ENCODE measurements at regions not wholly inside any gene's neighbourhood (a gene's known extent, or its start where the extent isn't known, plus 50 kb on each side); places are given as distances from the start of the nearest gene placed in this dataset.
"Not testable (repeated sequence)": the region's sequence is repeated elsewhere in the genome, so short reads cannot be mapped to it uniquely, and the experiment has no call there.

GRCh38 chr1:83395130-83395529 is 603.8 kb downstream of the TTLL7 start:
- DNase-seq (ENCODE audit: missing footprints); ATAC-seq; intact Hi-C loops (cut with DNase I): not testable (repeated sequence)

- intact Hi-C loops (cut with DNase I); DNase-seq (ENCODE audit: missing footprints); ATAC-seq: not testable (repeated sequence)
Measured at GRCh38 chr1:83386946-83387345, 612.0 kb downstream of the TTLL7 start.

- intact Hi-C loops (cut with DNase I); ATAC-seq; DNase-seq (ENCODE audit: missing footprints): not testable (repeated sequence)
Measured at GRCh38 chr1:83383107-83383506, 615.8 kb downstream of the TTLL7 start.

GRCh38 chr1:83373018-83373417 is 625.9 kb downstream of the TTLL7 start:
- DNase-seq (ENCODE audit: missing footprints); intact Hi-C loops (cut with DNase I); ATAC-seq: not testable (repeated sequence)

GRCh38 chr1:83369853-83370252 is 629.1 kb downstream of the TTLL7 start:
- intact Hi-C loops (cut with DNase I); ATAC-seq; DNase-seq (ENCODE audit: missing footprints): not testable (repeated sequence)

- ATAC-seq; DNase-seq (ENCODE audit: missing footprints); intact Hi-C loops (cut with DNase I): not testable (repeated sequence)
Measured at GRCh38 chr1:83365320-83365719, 633.6 kb downstream of the TTLL7 start.

GRCh38 chr1:83345375-83345774 is 653.6 kb downstream of the TTLL7 start:
- ATAC-seq; DNase-seq (ENCODE audit: missing footprints); intact Hi-C loops (cut with DNase I): not testable (repeated sequence)

GRCh38 chr1:83343767-83344166 is 655.2 kb downstream of the TTLL7 start:
- ATAC-seq; DNase-seq (ENCODE audit: missing footprints); intact Hi-C loops (cut with DNase I): not testable (repeated sequence)

- intact Hi-C loops (cut with DNase I) = not testable (repeated sequence)
- DNase-seq (ENCODE audit: missing footprints) = peak; percentile 37
Measured at GRCh38 chr1:83342995-83343394, 655.9 kb downstream of the TTLL7 start.

GRCh38 chr1:83332308-83332707 is 666.6 kb downstream of the TTLL7 start:
- intact Hi-C loops (cut with DNase I); DNase-seq (ENCODE audit: missing footprints); ATAC-seq: not testable (repeated sequence)

More at GRCh38 chr1:83342995-83343394, 655.9 kb downstream of the TTLL7 start:
- not testable (repeated sequence) for ATAC-seq

- ATAC-seq = no peak
- DNase-seq (ENCODE audit: missing footprints) = no peak
- intact Hi-C loops (cut with DNase I) = no loop called here
Measured at GRCh38 chr1:83318366-83318765, 680.6 kb downstream of the TTLL7 start.

GRCh38 chr1:83315446-83315845 is 683.5 kb downstream of the TTLL7 start:
- DNase-seq (ENCODE audit: missing footprints); ATAC-seq; intact Hi-C loops (cut with DNase I): not testable (repeated sequence)

GRCh38 chr1:83310161-83310560 is 688.8 kb downstream of the TTLL7 start:
- ATAC-seq; DNase-seq (ENCODE audit: missing footprints); intact Hi-C loops (cut with DNase I): not testable (repeated sequence)

GRCh38 chr1:83309035-83309434 is 689.9 kb downstream of the TTLL7 start:
- ATAC-seq; intact Hi-C loops (cut with DNase I): not testable (repeated sequence)

GRCh38 chr1:83306811-83307210 is 692.1 kb downstream of the TTLL7 start:
- DNase-seq (ENCODE audit: missing footprints); intact Hi-C loops (cut with DNase I); ATAC-seq: not testable (repeated sequence)

More at GRCh38 chr1:83309035-83309434, 689.9 kb downstream of the TTLL7 start:
- DNase-seq (ENCODE audit: missing footprints) = not testable (repeated sequence)

- ATAC-seq; intact Hi-C loops (cut with DNase I); DNase-seq (ENCODE audit: missing footprints): not testable (repeated sequence)
Measured at GRCh38 chr1:83295594-83295993, 703.3 kb downstream of the TTLL7 start.

- DNase-seq (ENCODE audit: missing footprints); intact Hi-C loops (cut with DNase I): not testable (repeated sequence)
Measured at GRCh38 chr1:83287391-83287790, 711.5 kb downstream of the TTLL7 start.

GRCh38 chr1:83274656-83275055 is 724.3 kb downstream of the TTLL7 start:
- intact Hi-C loops (cut with DNase I); ATAC-seq: not testable (repeated sequence)

More at GRCh38 chr1:83287391-83287790, 711.5 kb downstream of the TTLL7 start:
- ATAC-seq = not testable (repeated sequence)

GRCh38 chr1:83272484-83272883 is 726.4 kb downstream of the TTLL7 start:
- not testable (repeated sequence) for ATAC-seq

More at GRCh38 chr1:83274656-83275055, 724.3 kb downstream of the TTLL7 start:
- DNase-seq (ENCODE audit: missing footprints) = not testable (repeated sequence)

GRCh38 chr1:83271834-83272233 is 727.1 kb downstream of the TTLL7 start:
- intact Hi-C loops (cut with DNase I); ATAC-seq; DNase-seq (ENCODE audit: missing footprints): not testable (repeated sequence)

More at GRCh38 chr1:83272484-83272883, 726.4 kb downstream of the TTLL7 start:
- intact Hi-C loops (cut with DNase I); DNase-seq (ENCODE audit: missing footprints): not testable (repeated sequence)

Data from Right ventricle myocardium inferior (tissue), 1 donor.